TTC549 (cell line): ENCODE measurements at regions not wholly inside any gene's neighbourhood (a gene's known extent, or its start where the extent isn't known, plus 50 kb on each side); places are given as distances from the start of the nearest gene placed in this dataset.
"Not testable (repeated sequence)": the region's sequence is repeated elsewhere in the genome, so short reads cannot be mapped to it uniquely, and the experiment has no call there.

Experiments
- FAIRE-seq: peaks from 2 replicates; lab custom pipeline; 2012; peaks lifted over from hg19 to GRCh38; lab: Jason Lieb, UNC

GRCh38 chr15:77944002-77944867, 133.3 kb downstream of the TBC1D2B start:
- FAIRE-seq, result peak; percentile 79

- FAIRE-seq, result no peak
These were observed 134.8 kb downstream of the TBC1D2B start for GRCh38 chr15:77942611-77943211.

GRCh38 chr15:77941090-77941827, 136.3 kb downstream of the TBC1D2B start:
- FAIRE-seq, result not testable (repeated sequence)

- FAIRE-seq, result no peak
These were observed 137.0 kb downstream of the TBC1D2B start for GRCh38 chr15:77940381-77940947.

- FAIRE-seq, result no peak
These were observed 137.7 kb downstream of the TBC1D2B start for GRCh38 chr15:77939851-77940250.

- FAIRE-seq, result not testable (repeated sequence)
These were observed 138.5 kb downstream of the TBC1D2B start for GRCh38 chr15:77939026-77939425.

GRCh38 chr15:77938546-77938945, 139.0 kb downstream of the TBC1D2B start:
- not testable (repeated sequence) for FAIRE-seq

GRCh38 chr15:77936567-77936966, 140.9 kb downstream of the TBC1D2B start:
- not testable (repeated sequence) for FAIRE-seq

- FAIRE-seq, result not testable (repeated sequence)
These were observed 143.0 kb downstream of the TBC1D2B start for GRCh38 chr15:77934516-77934915.

GRCh38 chr15:77930907-77931306, 146.6 kb downstream of the TBC1D2B start:
- not testable (repeated sequence) for FAIRE-seq

GRCh38 chr15:77930490-77930889, 147.0 kb downstream of the TBC1D2B start:
- FAIRE-seq, result not testable (repeated sequence)

- not testable (repeated sequence) for FAIRE-seq
These were observed 150.7 kb downstream of the TBC1D2B start for GRCh38 chr15:77926789-77927188.

GRCh38 chr15:77926296-77926695, 151.2 kb downstream of the TBC1D2B start:
- not testable (repeated sequence) for FAIRE-seq

GRCh38 chr15:77925101-77925500, 152.4 kb downstream of the TBC1D2B start:
- FAIRE-seq, result not testable (repeated sequence)

- FAIRE-seq, result no peak
These were observed 155.8 kb downstream of the TBC1D2B start for GRCh38 chr15:77921664-77922063.

GRCh38 chr15:77916966-77917635, 160.4 kb downstream of the TBC1D2B start:
- not testable (repeated sequence) for FAIRE-seq

GRCh38 chr15:77915961-77916330, 161.6 kb downstream of the TBC1D2B start:
- FAIRE-seq, result not testable (repeated sequence)

- no peak for FAIRE-seq
These were observed 162.1 kb downstream of the TBC1D2B start for GRCh38 chr15:77915261-77915960.

GRCh38 chr15:77914531-77914930, 163.0 kb downstream of the TBC1D2B start:
- not testable (repeated sequence) for FAIRE-seq

GRCh38 chr15:77910030-77910911, 167.2 kb downstream of the TBC1D2B start:
- FAIRE-seq, result not testable (repeated sequence)
